B cell (primary cell): ENCODE measurements at regions not wholly inside any gene's neighbourhood (a gene's known extent, or its start where the extent isn't known, plus 50 kb on each side); places are given as distances from the start of the nearest gene placed in this dataset.

ENCODE experiments used
- EZH2 ChIP-seq: IDR thresholded peaks from 2 replicates; pipeline ENCODE4 v1.6.1; 2012; ENCODE audit warnings: borderline replicate concordance, low read depth, mild to moderate bottlenecking, moderate library complexity, low read length; ENCODE audit not compliant: insufficient read depth, poor library complexity, severe bottlenecking
- TF ChIP-seq, protein P1 (sequence below): fragments of 200-600 bp; IDR thresholded peaks from one replicate; pipeline ENCODE4 v1.8.0; 2022; ENCODE audit warnings: antibody characterized with exemption, mild to moderate bottlenecking

DNA sequence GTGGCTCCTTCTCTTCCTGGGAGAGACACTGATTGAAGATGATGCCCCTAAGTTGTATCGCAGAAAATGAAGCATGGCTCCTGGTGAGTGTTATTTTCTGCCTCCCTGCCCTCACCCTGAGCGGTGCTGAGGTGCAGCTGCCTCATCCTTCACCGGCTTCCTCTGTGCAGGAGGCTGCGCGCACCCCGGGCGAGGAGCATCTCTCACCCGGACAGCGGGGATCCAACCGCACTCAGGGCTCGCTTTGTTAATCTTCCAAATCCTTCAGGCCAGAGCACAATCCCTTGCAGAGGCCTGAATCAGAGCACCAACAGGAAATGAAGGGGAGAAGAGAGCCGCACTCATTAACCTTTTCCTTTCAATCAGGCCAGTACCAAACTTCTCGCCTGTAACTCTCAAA is 910.3 kb downstream of the CCSER2 start:
- no peak for TF ChIP-seq EZH2
- TF ChIP-seq, protein P1, sequence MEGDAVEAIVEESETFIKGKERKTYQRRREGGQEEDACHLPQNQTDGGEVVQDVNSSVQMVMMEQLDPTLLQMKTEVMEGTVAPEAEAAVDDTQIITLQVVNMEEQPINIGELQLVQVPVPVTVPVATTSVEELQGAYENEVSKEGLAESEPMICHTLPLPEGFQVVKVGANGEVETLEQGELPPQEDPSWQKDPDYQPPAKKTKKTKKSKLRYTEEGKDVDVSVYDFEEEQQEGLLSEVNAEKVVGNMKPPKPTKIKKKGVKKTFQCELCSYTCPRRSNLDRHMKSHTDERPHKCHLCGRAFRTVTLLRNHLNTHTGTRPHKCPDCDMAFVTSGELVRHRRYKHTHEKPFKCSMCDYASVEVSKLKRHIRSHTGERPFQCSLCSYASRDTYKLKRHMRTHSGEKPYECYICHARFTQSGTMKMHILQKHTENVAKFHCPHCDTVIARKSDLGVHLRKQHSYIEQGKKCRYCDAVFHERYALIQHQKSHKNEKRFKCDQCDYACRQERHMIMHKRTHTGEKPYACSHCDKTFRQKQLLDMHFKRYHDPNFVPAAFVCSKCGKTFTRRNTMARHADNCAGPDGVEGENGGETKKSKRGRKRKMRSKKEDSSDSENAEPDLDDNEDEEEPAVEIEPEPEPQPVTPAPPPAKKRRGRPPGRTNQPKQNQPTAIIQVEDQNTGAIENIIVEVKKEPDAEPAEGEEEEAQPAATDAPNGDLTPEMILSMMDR, result no peak
